NB4 (cell line): ENCODE measurements at regions not wholly inside any gene's neighbourhood (a gene's known extent, or its start where the extent isn't known, plus 50 kb on each side); places are given as distances from the start of the nearest gene placed in this dataset.

Experiments used
- MYC ChIP-seq: IDR thresholded peaks from 2 replicates; pipeline ENCODE4 v1.6.1; 2011; ENCODE audit warnings: low read depth, low read length
- POLR2A ChIP-seq: IDR thresholded peaks from 2 replicates; pipeline ENCODE4 v1.6.1; 2011; ENCODE audit warnings: mild to moderate bottlenecking; ENCODE audit not compliant: insufficient read length; ENCODE audit errors: extremely low read depth
- TF ChIP-seq, protein P1 (sequence below): IDR thresholded peaks from one replicate; pipeline ENCODE4 v1.5.1; 2012; ENCODE audit warnings: low read depth, low read length
- TF ChIP-seq, protein P2 (sequence below): IDR thresholded peaks from 2 replicates; pipeline ENCODE4 v1.6.1; 2011; ENCODE audit warnings: low read depth, low read length

DNA sequence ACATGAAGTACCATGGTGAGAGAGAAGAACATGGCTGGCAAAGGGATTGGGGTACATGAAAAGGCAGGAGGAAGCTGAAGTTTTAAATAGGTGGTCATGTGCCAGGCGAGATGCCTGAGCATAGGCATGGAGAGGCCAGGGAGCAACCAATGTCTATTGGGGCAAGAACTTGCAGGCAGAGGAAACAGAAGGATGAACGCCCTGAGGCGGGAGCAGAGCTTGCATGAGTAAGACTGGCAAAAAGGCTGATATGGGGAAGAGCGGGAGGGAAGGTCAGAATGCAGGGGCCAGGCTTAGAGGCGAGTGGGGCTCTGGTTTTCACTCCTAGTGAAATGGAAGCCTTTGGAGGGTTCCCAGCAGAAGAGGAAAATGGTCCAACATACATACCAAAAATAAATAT, 52.5 kb upstream of the VSTM5 start:
- TF ChIP-seq, protein P1, sequence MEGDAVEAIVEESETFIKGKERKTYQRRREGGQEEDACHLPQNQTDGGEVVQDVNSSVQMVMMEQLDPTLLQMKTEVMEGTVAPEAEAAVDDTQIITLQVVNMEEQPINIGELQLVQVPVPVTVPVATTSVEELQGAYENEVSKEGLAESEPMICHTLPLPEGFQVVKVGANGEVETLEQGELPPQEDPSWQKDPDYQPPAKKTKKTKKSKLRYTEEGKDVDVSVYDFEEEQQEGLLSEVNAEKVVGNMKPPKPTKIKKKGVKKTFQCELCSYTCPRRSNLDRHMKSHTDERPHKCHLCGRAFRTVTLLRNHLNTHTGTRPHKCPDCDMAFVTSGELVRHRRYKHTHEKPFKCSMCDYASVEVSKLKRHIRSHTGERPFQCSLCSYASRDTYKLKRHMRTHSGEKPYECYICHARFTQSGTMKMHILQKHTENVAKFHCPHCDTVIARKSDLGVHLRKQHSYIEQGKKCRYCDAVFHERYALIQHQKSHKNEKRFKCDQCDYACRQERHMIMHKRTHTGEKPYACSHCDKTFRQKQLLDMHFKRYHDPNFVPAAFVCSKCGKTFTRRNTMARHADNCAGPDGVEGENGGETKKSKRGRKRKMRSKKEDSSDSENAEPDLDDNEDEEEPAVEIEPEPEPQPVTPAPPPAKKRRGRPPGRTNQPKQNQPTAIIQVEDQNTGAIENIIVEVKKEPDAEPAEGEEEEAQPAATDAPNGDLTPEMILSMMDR: no peak
- TF ChIP-seq POLR2A (no peak), MYC (no peak)
- TF ChIP-seq, protein P2, sequence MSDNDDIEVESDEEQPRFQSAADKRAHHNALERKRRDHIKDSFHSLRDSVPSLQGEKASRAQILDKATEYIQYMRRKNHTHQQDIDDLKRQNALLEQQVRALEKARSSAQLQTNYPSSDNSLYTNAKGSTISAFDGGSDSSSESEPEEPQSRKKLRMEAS: no peak
